HG03045 (cell line): ENCODE measurements at regions not wholly inside any gene's neighbourhood (a gene's known extent, or its start where the extent isn't known, plus 50 kb on each side); places are given as distances from the start of the nearest gene placed in this dataset.

Source experiments
- ATAC-seq: cut with Tn5 transposase; IDR thresholded peaks from one replicate; pipeline ENCODE4 v1.9.1; 2021; ENCODE audit warnings: mild to moderate bottlenecking, moderate library complexity; ENCODE audit not compliant: unreplicated experiment

DNA sequence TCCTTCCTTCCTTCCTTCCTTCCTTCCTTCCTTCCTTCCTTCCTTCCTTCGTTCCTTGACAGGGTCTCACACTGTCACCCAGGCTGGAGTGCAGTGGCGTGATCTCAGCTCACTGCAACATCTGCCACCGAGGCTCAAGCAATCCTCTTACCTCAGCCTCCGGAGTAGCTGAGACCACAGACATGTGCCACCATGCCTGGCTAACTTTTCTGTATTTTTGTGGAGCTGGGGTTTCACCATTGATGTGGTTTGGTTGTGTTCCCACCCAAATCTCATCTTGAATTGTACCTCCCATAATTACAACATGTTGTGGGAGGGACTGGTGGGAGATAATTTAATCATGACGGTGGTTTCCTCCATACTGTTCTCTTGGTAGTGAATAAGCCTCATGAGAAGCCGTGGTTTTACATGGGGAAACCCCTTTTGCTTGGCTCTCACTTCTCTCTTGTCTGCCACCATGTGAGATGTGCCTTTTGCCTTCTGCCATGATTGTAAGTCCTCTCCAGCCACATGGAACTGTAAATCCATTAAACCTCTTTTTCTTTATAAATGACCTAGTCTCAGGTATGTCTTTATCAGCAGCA lies 90.3 kb upstream of the MPHOSPH6 start:
- ATAC-seq, result no peak

GRCh38 chr16:82259731-82260130 lies 89.7 kb upstream of the MPHOSPH6 start:
- no peak for ATAC-seq

DNA sequence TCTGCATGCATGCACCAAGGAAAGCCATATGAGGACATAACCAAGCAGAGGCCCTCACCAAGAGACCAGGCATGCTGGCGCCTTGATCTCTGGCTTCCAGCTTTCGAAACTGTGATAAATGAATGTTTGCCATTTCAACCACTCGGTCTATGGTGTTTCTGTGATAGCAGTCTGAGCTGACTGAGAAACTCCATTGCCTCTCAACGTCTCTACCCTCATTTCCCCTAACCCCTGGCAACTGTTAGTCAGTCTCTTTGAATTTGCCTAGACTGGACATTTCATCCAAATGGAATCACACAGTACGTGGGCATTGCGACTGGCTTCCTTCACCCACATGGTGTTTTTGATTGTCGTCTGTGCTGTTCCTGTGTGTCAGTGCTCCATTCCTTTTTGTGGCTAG lies 88.0 kb upstream of the MPHOSPH6 start:
- ATAC-seq, result no peak

- ATAC-seq, result no peak
These were observed 82.6 kb upstream of the MPHOSPH6 start for GRCh38 chr16:82252582-82252981.

GRCh38 chr16:82248677-82249076 lies 78.7 kb upstream of the MPHOSPH6 start:
- no peak for ATAC-seq

DNA sequence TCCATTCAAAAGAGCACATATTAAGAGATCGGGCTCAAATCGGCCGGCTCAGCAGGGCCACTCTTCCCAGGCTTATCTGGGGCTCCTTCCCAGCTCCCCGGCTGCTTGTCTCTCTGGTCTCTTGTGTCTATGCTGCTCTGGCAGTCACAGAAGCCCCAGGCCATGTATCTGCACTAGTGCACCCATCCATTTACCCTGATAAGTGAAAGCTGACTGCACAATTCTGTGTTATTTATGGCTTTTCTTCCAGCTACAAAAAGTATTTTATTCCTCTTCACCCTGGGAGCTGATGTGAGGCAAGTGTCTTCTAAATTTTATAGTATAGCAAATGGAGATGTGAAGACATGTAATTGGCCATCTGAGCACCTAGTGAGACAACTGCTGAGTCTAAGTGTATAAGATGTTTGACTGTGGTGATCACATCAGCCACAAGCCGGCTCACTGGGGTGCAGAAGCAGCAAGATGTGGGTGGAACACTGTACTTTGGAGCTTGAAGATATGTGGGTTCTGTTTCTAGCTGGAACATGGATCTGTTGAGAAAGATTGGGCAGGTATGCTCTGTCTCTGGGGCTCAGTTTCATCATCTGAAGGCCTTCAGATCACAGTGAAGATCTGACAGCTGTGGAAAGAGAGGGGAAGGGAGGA lies 78.1 kb upstream of the MPHOSPH6 start:
- no peak for ATAC-seq

GRCh38 chr16:82242201-82242600 lies 72.2 kb upstream of the MPHOSPH6 start:
- no peak for ATAC-seq

- ATAC-seq, result no peak
These were observed 71.5 kb upstream of the MPHOSPH6 start for GRCh38 chr16:82241469-82242052.

DNA sequence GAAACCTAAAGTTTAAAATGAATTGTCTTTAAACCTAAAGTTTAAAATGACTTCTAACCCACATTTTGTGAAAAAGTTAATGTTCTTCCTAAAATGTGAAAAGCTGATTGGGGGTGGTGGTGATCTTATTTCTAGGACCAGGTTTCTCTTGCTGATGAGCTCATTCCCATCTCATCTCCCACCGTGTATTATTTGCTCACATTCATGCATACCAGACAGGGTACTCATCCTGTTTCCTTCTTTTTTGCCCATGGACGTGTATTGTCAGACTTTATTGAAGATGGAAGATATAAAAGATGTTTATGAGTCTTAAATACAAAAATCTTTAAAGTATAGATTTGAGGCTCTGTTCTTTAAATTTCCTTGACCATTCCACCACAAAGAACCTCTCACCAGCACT lies 70.1 kb upstream of the MPHOSPH6 start:
- no peak for ATAC-seq

- ATAC-seq, result no peak
These were observed 66.9 kb upstream of the MPHOSPH6 start for GRCh38 chr16:82236875-82237274.

DNA sequence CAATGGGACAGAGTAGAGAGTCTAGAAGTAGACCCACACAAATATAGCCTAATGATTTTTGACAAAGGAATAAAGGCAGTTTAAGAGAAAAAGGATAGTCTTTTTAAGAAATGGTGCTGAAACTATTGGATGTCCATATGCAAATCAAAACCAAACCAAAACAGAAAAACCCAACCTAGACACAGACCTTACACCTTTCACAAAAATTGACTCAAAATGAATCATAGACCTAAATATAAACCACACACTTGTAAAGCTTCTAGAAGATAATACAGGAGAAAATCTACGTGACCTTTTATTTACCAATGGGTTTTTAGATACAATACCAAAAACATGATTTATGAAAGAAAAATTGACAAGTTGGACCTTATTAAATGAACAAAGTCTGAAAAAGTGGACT lies 66.4 kb upstream of the MPHOSPH6 start:
- no peak for ATAC-seq

DNA sequence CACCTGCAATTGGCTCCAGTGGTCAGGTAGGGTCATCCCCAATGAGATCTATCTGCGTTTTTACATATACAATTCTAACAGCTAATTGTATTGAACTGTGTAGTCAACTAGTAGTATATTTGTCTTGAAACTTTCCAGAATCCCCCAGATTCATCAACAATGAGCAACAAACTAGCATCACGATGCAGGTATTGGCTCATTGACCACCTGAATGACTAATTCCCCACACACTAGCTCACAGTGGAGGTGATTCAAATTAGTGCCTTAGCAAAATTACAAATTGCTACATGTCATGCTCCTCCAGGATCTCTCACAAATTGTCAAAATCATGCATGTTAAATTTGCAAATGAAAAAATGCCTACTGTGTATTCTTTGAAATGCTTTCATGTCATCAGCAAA lies 62.8 kb upstream of the MPHOSPH6 start:
- ATAC-seq, result no peak

DNA sequence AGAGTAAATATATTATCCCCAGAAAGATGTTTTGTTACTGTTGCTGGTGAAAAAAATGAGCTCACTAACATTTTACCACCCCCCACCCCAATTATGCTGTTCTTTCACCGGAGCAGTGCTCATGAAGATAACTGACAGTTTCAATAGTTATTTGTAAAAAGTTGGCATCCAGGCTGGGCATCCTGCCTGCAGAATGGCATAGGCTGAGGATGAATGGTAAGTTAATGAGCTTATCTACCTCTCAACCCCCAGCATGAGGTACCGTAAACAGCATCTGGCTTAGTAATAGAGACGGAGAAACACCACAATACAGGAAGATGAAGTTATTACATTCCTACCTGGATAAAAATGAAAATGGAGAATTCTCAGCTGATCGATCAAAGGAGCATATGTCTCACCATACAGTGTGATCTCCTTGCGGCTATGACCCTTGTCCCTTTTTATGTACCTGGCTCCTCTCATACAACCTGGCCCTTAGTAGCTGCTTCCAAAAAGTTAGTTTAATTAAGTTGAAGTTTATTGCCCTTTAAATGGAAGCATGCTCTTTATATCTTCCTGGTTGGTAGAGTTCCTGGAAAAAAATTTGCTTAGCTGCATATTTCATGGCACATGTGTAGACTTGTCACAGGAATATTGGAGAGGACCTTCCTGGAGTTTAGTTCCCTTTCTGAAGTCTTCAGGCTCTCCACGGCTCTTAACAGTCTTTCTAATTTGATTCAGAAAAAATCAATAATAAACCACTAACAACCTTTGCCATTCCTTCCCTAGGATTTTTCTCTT lies 61.2 kb upstream of the MPHOSPH6 start:
- ATAC-seq, result no peak

DNA sequence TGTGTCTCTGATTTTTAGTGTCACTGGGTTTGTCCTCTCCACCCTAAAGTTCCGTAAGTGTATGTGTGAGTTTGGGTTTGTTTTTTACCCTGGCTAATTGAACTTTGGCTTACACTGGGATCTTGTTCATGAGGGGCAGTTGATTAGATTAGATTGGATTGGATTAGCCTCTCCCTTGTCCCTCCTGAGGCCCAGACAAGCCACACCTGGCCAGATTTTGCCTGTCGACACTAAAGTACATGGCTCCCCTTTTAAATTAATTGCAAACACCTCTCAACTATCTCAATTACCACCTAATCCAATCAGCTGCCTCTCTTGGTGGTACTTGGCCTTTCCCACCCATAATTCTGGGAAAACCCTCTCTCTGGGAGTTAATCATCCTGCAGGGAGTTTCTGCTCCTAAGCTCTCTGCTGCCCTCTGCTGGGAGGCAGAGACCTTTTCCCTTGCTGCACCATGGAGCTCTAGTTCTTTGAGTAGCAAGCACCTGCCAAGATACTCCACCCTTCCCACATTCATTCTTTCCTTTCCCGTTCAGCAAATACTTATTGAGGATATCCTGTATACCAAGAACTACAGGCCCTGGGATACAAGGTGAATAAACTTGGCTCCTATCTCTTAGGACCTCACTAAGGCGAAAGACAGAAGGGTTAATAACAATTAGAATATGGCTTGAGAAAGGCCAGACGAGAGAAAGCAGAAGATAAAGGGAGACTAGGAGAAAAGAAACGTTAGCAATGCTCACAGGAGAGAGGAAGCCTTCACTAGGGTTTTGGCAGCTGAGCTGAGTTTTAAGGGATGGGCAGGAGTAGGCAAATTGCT lies 60.0 kb upstream of the MPHOSPH6 start:
- no peak for ATAC-seq

DNA sequence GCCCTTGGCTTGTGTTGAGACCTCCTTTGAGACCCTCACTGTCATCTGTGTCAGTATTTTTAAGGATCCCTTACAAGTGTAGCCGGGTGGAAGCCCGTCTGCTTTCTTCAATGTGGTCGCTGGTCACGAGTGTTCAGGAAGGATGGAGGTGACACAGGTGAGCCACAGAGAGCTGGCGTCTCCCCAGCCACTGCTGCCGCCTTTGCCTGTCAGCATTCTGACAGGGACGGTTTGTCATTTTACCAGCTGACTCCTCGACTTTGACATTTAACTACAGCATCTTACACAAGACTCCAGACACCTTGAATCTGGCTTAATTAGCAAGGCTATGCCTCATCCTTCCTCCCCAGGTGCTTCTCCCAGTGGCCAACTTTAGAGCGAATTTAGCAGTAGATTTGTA lies 56.3 kb upstream of the MPHOSPH6 start:
- no peak for ATAC-seq

- no peak for ATAC-seq
These were observed 54.8 kb upstream of the MPHOSPH6 start for GRCh38 chr16:82224821-82225220.

GRCh38 chr16:82220541-82220940 lies 50.5 kb upstream of the MPHOSPH6 start:
- ATAC-seq, result no peak
